Hematopoietic multipotent progenitor cell treated with erythropoietin and hydrocortisone succinate and interleukin-3 and kit ligand, for 8 days (in vitro differentiated cells): ENCODE measurements at regions not wholly inside any gene's neighbourhood (a gene's known extent, or its start where the extent isn't known, plus 50 kb on each side); places are given as distances from the start of the nearest gene placed in this dataset.
"Not testable (repeated sequence)": the region's sequence is repeated elsewhere in the genome, so short reads cannot be mapped to it uniquely, and the experiment has no call there.

Source experiments
- DNase-seq: peaks from one replicate; pipeline ENCODE4 v3.0.0-alpha.2; 2015

GRCh38 chr11:122020902-122021301 is 95.1 kb downstream of the BLID start:
- DNase-seq: peak; percentile 10

- no peak for DNase-seq
Measured at GRCh38 chr11:122019908-122020694, 95.9 kb downstream of the BLID start.

- DNase-seq: no peak
Measured at GRCh38 chr11:122007601-122008071, 108.4 kb downstream of the BLID start.

GRCh38 chr11:122004446-122004845 is 111.6 kb downstream of the BLID start:
- no peak for DNase-seq

- no peak for DNase-seq
Measured at GRCh38 chr11:122002926-122003325, 113.1 kb downstream of the BLID start.

GRCh38 chr11:122002047-122002446 is 114.0 kb downstream of the BLID start:
- DNase-seq: no peak

DNA sequence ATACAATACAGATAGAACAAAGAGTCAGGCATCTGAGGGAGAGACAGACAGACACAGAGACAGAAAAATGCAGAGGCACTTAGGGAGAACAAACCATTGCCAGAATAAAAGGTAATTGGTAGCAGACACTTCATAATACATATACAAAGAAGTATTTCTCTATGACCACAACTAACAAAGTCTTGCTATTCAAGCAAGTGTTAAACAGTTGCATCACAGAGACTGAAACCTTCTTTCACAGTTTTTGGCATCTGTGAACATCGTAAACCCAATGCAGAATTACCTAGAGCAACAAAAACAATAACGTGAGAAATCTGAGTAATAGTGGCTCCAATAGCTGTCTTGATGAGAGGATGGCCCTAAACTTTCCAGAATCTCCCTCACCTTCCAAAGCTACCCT is 116.4 kb downstream of the BLID start:
- DNase-seq: no peak

DNA sequence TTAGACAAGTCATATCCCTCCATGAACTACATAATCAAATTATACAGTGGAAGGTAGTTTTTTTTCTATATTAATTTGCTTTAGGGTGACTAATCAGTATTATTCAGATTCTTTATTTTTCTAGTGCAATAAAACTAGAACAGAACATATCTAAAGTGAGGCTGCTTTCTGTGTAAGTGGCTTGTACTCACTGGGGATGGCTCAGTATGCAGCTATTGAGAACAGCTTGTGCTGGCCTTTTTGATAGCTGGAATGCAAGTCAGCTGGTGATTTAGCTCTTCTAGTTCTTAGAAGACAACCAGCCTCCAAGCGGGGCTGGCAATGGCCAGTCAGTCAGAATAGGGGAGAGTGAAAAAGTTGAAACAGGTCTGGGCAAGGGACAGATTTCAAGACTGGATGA is 119.4 kb downstream of the BLID start:
- no peak for DNase-seq

GRCh38 chr11:121983901-121984300 is 132.1 kb downstream of the BLID start:
- DNase-seq: no peak

DNA sequence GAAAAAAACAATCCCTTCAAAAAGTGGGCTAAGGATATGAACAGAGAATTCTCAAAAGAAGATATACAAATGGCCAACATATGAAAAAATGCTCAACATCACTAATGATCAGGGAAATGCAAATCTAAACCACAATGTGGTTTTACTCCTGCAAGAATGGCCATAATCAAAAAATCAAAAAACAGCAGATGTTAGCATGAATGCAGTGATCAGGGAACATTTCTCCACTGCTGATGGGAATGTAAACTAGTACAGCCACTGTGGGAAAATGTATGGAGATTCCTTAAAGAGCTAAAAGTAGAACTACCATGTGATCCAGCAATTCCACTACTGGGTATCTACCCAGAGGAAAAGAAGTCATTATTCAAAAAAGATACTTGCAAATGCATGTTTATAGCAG is 138.1 kb downstream of the BLID start:
- DNase-seq: not testable (repeated sequence)

DNA sequence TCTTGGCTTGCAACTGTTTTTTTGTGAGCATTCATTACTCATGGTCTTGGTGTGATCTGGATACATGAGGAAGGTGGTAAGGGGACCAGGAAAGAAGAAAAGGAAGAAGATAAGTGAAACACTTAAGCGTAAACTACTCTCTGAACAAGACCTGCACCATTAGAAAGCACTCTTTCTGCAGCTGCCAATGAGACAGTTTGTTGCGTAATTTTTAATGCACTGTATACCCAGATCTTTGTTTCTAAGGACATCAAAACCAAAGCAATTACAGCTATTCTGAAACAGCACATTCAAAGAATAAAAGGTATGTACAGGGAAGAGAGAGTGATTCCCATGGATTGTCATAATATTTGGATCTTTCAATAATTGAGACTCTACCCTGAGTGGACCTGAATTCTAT is 147.4 kb downstream of the BLID start:
- no peak for DNase-seq

- DNase-seq: no peak
Measured at GRCh38 chr11:121967131-121967704, 148.8 kb downstream of the BLID start.

- DNase-seq: no peak
Measured at GRCh38 chr11:121965330-121965729, 150.7 kb downstream of the BLID start.

- no peak for DNase-seq
Measured at GRCh38 chr11:121964591-121964990, 151.4 kb downstream of the BLID start.

GRCh38 chr11:121963846-121964245 is 152.2 kb downstream of the BLID start:
- DNase-seq: not testable (repeated sequence)

- DNase-seq: no peak
Measured at GRCh38 chr11:121961321-121961801, 154.7 kb downstream of the BLID start.

DNA sequence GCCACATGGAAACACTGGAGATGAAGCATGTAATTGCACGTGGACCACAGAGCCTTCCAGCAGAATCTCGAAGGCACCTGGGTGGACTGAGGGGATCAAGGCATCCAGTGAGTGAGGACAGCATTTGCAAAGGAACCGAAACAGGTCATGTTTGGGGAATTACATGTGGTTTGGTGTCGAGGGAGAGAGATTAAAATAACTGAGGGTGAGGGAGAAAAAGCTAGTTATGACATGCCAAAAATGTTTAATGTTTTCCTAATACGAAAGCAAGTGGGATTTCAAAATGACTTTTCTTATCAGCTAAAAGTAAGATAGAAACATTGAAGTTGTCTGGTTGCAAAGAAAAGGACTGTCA is 157.1 kb downstream of the BLID start:
- no peak for DNase-seq

GRCh38 chr11:121958323-121958970 is 157.6 kb downstream of the BLID start:
- no peak for DNase-seq

DNA sequence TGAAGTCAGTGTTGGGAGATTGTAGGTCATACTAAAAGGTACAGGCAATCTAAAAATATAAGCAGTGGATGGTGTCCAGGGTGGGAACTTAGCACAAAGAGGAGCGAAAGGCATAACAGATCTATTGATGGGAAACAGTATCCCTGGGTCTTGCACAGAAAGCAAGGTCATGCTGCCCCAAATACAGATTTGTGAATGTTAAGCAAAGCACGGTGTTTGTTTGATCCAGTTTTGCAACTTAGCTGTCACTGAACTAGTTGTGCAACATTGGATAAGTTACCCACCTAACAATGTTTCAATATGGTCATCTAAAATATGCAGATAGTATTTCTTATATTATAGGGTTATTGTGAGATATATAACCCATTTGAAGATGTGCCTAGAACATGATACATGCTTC is 162.9 kb downstream of the BLID start:
- DNase-seq: no peak

DNA sequence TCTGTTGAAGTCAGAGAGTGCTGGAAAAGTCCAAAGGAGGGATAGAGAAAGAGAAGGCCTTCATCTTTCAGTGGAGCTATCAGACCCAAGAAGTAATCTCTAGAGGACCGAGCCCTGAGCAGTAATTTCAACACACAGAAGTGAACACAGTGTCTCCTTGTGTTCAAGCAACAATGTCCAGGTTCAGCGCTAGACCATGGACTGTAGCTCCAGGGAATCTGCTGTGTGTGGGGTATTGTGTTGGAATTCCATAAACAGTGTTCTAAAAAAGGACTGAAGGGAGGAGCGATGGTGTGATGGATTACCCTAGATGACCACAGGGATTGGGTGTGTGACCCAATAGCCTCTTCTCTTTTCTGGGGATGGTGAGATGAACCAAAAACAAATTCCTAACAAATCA is 165.9 kb downstream of the BLID start:
- no peak for DNase-seq

DNA sequence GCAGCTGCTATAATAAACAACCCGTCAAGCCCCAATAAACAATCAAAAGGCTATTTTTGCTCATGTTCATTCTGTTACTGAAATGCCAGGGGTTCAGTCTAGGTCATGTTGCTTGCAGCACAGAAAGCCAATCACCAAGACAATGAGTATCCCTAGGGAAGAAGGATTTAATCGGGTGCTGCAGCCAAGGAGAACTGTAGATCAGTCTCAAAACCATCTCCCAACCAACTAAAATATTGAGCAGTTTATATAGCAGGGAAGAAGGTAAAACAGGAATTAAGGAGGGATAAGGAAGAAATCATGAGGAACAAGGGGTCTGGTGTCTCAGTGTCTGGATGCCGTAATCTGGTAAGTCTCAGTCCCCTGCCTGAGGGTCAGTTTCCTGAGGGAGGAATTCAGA is 169.5 kb downstream of the BLID start:
- DNase-seq: no peak

DNA sequence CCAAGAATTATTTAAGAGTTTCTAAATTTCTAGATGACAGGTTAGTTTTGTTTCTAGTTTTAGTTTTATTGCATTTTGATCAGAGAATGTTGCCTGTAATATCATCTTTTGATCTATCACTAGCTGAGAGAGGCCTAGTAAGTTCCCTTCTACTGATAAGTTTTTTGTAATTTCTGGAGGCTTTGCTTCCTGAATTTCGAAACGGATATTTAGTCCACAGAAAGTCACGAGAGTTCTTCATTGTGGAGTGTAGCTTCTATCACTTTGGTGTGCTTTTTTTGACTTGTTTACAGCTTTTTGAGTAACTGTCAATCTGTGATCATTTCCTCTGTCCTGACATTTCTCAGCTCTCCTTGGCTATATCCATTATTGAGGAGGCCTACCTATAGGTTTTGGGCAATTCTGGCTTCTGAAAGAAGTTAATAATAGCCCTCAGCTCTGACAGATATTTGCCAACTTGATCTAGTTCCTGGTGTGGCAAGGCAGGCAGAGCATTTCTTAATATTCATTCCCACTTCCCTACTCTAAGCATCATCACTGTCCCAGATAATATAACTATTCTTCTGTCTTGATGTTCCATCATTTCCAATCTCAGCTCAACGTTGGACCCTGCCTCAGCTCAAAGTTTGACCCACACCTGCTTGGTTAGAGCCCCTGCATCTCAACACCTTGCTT is 171.3 kb downstream of the BLID start:
- no peak for DNase-seq

GRCh38 chr11:121938076-121938475 is 177.9 kb downstream of the BLID start:
- no peak for DNase-seq
